Right lobe of liver (tissue), 6 donors: ENCODE measurements at regions not wholly inside any gene's neighbourhood (a gene's known extent, or its start where the extent isn't known, plus 50 kb on each side); places are given as distances from the start of the nearest gene placed in this dataset.

Experiments used
- ATAC-seq, 4 donors: fragments of 200-7000 bp; cut with Tn5 transposase; one replicate each; pipeline ENCODE4 v1.9.1; 2020; ENCODE audit warnings: mild to moderate bottlenecking in 4 of 4, moderate library complexity in 4 of 4
- DNase-seq, 3 donors: peaks; one replicate each; pipeline ENCODE4 v3.0.0-alpha.2; 2020
- H3K27ac ChIP-seq, 3 donors: fragments of 200-600 bp; one replicate each; pipeline ENCODE4 v1.8.0; 2022
- H3K27me3 ChIP-seq, 2 donors: fragments of 200-600 bp; one replicate each; pipeline ENCODE4 v1.8.0; 2022
- H3K36me3 ChIP-seq, 4 donors: fragments of 200-600 bp; sonication (generic) in 1 of 4; one replicate each; pipeline versions ENCODE4 v1.5.1 to v1.8.0; 2017 to 2022; ENCODE audit warnings: control low read depth in 1 of 4
- H3K4me1 ChIP-seq, 4 donors: fragments of 200-600 bp; sonication (generic) in 1 of 4; one replicate each; pipeline versions ENCODE4 v1.5.1 to v1.8.0; 2017 to 2022; ENCODE audit warnings: control low read depth in 1 of 4
- H3K4me3 ChIP-seq, 3 donors: fragments of 200-600 bp; one replicate each; pipeline ENCODE4 v1.8.0; 2022
- H3K9me3 ChIP-seq, 4 donors: fragments of 200-600 bp; sonication (generic) in 1 of 4; one replicate each; pipeline versions ENCODE4 v1.5.1 to v1.8.0; 2017 to 2022; ENCODE audit warnings: control low read depth in 1 of 4
- POLR2A ChIP-seq: fragments of 450-650 bp; IDR thresholded peaks from one replicate; pipeline ENCODE4 v1.6.1; 2017; ENCODE audit warnings: antibody characterized with exemption, mild to moderate bottlenecking
- WGBS: methylation state at CpG from one replicate; pipeline ENCODE4 v1.1.6; 2018; ENCODE audit warnings: low coverage, low lambda C conversion rate; ENCODE audit not compliant: insufficient coverage; ENCODE audit errors: missing lambda C conversion rate; 5-methylcytosine and 5-hydroxymethylcytosine counted together
- intact Hi-C, 2 donors: fragments of 100-400 bp; cut with DNase I; formaldehyde crosslinking; loops; one replicate each; pipeline versions ENCODE4 v1.11.2 to v1.14.1; 2022
- TF ChIP-seq, protein P1 (sequence below), 4 donors: fragments of 200-600 bp in 3 of 4; fragments of 450-650 bp in 1 of 4; IDR thresholded peaks; one replicate each; pipeline versions ENCODE4 v1.5.1 to v1.8.0; 2016 to 2022; ENCODE audit warnings: antibody characterized with exemption in 4 of 4, mild to moderate bottlenecking in 2 of 4
- donor health status: DM: no; HTN: yes; CAD: no.
- donor health status: DM: no; HTN: no; CAD: no.
- donor health status: DM: no; HTN: no; CAD: no.
- donor health status: DM: no; HTN: yes; CAD: no.
- donor health status: DM: no; HTN: yes; CAD: no.

DNA sequence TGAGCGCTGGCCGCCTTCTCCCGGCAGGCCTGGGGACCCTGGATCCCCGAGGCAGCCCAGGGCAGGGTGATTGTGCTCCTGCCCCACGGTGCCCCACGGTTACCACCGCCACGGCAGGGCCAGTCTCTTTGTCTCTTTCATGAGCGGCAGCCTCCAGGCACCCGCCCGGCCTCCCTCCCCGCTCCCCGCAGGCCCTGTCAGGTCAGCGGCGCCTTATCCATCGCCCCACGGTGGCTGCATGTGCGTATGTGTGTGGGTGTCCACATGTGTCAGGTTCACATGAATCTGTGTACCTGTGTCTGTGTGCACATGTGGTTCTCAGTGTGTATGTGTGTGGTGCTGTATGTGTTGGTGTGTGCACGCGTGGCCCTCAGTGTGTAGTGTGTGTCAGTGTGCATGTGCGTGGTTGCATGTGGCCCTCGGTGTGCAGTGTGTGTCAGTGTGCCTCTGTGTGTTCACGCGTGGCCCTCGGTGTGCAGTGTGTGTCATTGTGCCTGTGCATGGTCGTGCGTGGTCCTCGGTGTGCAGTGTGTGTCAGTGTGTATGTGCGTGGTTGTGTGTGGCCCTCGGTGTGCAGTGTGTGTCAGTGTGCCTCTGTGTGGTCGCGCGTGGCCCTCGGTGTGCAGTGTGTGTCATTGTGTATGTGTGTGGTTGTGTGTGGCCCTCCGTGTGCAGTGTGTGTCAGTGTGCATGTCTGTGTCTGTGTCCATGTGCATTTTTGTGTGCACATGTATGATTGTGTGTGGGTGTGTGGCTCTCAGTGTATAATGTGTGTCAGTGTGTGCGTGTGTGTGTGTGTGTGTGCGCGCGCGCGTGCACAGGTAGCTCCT lies 239.2 kb upstream of the GSE1 start:
- no peak overlapping the region for H3K4me3 ChIP-seq
- DNase-seq = peak in 1 of 3 donors; percentile 17
- no peaks in the 10 kb centered on the region for H3K9me3 ChIP-seq
- peaks cover 0 to 26% (median 10%) of the 10 kb centered on the region in 4 donors for H3K4me1 ChIP-seq
- no peak for ATAC-seq
- intact Hi-C loops = no loop called here
- 67% methylated on average over 13 of the region's 41 CpGs for WGBS
- no peaks in the 10 kb centered on the region for H3K36me3 ChIP-seq
- no peaks in the 10 kb centered on the region for H3K27me3 ChIP-seq
- H3K27ac ChIP-seq = no peak overlapping the region
- TF ChIP-seq POLR2A = no peak
- TF ChIP-seq, protein P1, sequence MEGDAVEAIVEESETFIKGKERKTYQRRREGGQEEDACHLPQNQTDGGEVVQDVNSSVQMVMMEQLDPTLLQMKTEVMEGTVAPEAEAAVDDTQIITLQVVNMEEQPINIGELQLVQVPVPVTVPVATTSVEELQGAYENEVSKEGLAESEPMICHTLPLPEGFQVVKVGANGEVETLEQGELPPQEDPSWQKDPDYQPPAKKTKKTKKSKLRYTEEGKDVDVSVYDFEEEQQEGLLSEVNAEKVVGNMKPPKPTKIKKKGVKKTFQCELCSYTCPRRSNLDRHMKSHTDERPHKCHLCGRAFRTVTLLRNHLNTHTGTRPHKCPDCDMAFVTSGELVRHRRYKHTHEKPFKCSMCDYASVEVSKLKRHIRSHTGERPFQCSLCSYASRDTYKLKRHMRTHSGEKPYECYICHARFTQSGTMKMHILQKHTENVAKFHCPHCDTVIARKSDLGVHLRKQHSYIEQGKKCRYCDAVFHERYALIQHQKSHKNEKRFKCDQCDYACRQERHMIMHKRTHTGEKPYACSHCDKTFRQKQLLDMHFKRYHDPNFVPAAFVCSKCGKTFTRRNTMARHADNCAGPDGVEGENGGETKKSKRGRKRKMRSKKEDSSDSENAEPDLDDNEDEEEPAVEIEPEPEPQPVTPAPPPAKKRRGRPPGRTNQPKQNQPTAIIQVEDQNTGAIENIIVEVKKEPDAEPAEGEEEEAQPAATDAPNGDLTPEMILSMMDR (IDR thresholded peaks at IDR 0.05) = no peak

- TF ChIP-seq, protein P1 (IDR thresholded peaks at IDR 0.05) = no peak
- TF ChIP-seq POLR2A = no peak
- no peak overlapping the region for H3K4me3 ChIP-seq
Measured at GRCh38 chr16:85374571-85374872, 238.6 kb upstream of the GSE1 start.

GRCh38 chr16:85375282-85375681 lies 237.8 kb upstream of the GSE1 start:
- WGBS = 90% methylated on average over 2 of the region's 8 CpGs
- TF ChIP-seq POLR2A = no peak
- TF ChIP-seq, protein P1 (IDR thresholded peaks at IDR 0.05) = no peak
- DNase-seq (peak in 1 of 3 donors; percentile 20), ATAC-seq (no peak)
- Histone ChIP-seq H3K4me3 (no peak overlapping the region), H3K4me1 (peaks cover 0 to 26% (median 10%) of the 10 kb centered on the region in 4 donors), H3K27ac (no peak overlapping the region), H3K9me3 (no peaks in the 10 kb centered on the region), H3K27me3 (no peaks in the 10 kb centered on the region), H3K36me3 (no peaks in the 10 kb centered on the region)
- intact Hi-C loops = no loop called here

More at GRCh38 chr16:85374571-85374872, 238.6 kb upstream of the GSE1 start:
- Histone ChIP-seq H3K9me3 (no peaks in the 10 kb centered on the region), H3K27ac (no peak overlapping the region), H3K4me1 (peaks cover 0 to 26% (median 10%) of the 10 kb centered on the region in 4 donors), H3K36me3 (no peaks in the 10 kb centered on the region), H3K27me3 (no peaks in the 10 kb centered on the region)
- DNase-seq (peak in 1 of 3 donors; percentile 17), ATAC-seq (no peak)
- no CpG with 5 or more reads among the region's 10 CpGs for WGBS
- intact Hi-C loops = no loop called here

DNA sequence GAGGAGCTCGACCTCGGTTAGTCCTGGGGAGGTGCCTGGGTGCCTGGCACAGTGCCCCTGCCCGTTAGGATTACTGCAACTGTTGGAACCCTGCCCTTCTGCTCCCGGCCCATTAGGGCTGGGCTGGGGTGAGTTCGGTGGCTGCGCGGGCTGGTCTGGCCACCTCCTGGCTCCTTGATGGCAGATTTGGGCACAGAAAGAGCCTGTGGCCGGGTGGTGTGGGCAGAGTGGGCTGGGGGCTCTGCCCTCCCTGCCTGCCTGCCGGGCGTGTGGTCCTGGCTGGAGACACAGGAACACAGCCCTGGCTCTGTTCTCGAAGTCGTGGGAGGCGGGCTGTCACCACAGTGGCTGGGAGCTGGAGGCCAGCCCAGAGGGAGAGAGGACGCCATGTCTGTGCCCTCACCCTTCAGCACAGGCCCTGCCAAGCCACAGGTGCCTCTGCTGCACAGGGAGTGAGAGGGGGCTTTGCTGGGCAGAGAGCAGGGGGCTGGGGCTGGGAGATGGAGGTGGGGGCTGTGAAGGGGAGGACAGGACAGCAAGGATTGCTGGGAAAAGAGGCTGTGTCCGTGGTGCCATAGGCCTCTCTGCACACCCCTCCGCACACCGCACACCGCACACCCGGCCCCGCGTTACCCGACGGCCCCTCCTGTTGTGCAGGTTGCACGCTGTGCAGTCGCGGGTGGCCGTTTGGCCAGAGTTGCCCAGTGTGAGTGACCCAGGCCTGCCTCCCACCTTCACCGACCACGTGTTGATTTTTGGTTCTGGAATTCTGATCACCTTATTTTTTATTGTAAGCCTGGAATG lies 236.6 kb upstream of the GSE1 start:
- DNase-seq = peak; percentile 84 to 89 (median 89)
- WGBS = 71% methylated on average over 19 of the region's 29 CpGs
- TF ChIP-seq POLR2A = peak; percentile 36
- TF ChIP-seq, protein P1 (IDR thresholded peaks at IDR 0.05) = no peak
- Histone ChIP-seq H3K4me3 (peak overlapping the region in 1 of 3 donors; percentile 29), H3K36me3 (no peaks in the 10 kb centered on the region), H3K27ac (peak overlapping the region in 2 of 3 donors; percentile 64 to 73), H3K9me3 (no peaks in the 10 kb centered on the region), H3K27me3 (no peaks in the 10 kb centered on the region), H3K4me1 (peaks cover 0 to 26% (median 10%) of the 10 kb centered on the region in 4 donors)
- intact Hi-C loops = no loop called here
- ATAC-seq = peak; percentile 76 to 87 (median 83)
